Keratinocyte (primary cell): ENCODE measurements at regions not wholly inside any gene's neighbourhood (a gene's known extent, or its start where the extent isn't known, plus 50 kb on each side); places are given as distances from the start of the nearest gene placed in this dataset.

Source experiments
- DNase-seq: peaks from one replicate; pipeline ENCODE4 v3.0.0-alpha.2; 2011; ENCODE audit warnings: low read depth, missing footprints, low spot score
- FAIRE-seq: peaks from 2 replicates; lab custom pipeline; 2011; peaks lifted over from hg19 to GRCh38; lab: Jason Lieb, UNC
- H2AFZ ChIP-seq: 2 replicates; pipeline ENCODE4 v1.6.0; 2012; ENCODE audit warnings: low read length, control low read depth, inconsistent platforms; ENCODE audit not compliant: control insufficient read depth
- H3K27ac ChIP-seq: 2 replicates; pipeline ENCODE4 v1.5.1; 2011; ENCODE audit warnings: low read length; ENCODE audit not compliant: control insufficient read depth, insufficient read depth
- H3K27me3 ChIP-seq: 3 replicates; pipeline ENCODE4 v1.6.0; 2011; ENCODE audit warnings: low read length; ENCODE audit not compliant: control insufficient read depth, insufficient read depth; ENCODE audit errors: extremely low read depth
- H3K36me3 ChIP-seq, 2 experiments: 2 replicates in 1 of 2; 3 replicates in 1 of 2; pipeline ENCODE4 v1.5.1; 2011; ENCODE audit warnings: low read length in 2 of 2, mild to moderate bottlenecking in 1 of 2; ENCODE audit not compliant: control insufficient read depth in 2 of 2, insufficient read depth in 2 of 2; ENCODE audit errors: extremely low read depth in 1 of 2
- H3K4me1 ChIP-seq: 3 replicates; pipeline ENCODE4 v1.5.1; 2011; ENCODE audit warnings: low read length; ENCODE audit not compliant: control insufficient read depth, insufficient read depth; ENCODE audit errors: extremely low read depth
- H3K4me2 ChIP-seq: 3 replicates; pipeline ENCODE4 v1.6.0; 2011; ENCODE audit warnings: low read depth, low read length; ENCODE audit not compliant: control insufficient read depth, insufficient read depth; ENCODE audit errors: extremely low read depth
- H3K4me3 ChIP-seq, 3 experiments: fragments of 200-600 bp in 1 of 3; sonication (generic) in 1 of 3; 2 replicates in 2 of 3; 3 replicates in 1 of 3; pipeline ENCODE4 v1.5.1; 2011 to 2016; ENCODE audit warnings: low read length in 3 of 3, mild to moderate bottlenecking in 3 of 3, control low read depth in 2 of 3, inconsistent platforms in 1 of 3, low read depth in 1 of 3, mixed read lengths in 1 of 3, mixed run types in 1 of 3, moderate library complexity in 1 of 3; ENCODE audit not compliant: control insufficient read depth in 2 of 3, insufficient read depth in 2 of 3; ENCODE audit errors: extremely low read depth in 1 of 3
- H3K79me2 ChIP-seq: 2 replicates; pipeline ENCODE4 v1.6.0; 2012; ENCODE audit warnings: low read length; ENCODE audit not compliant: control insufficient read depth, insufficient read depth
- H3K9ac ChIP-seq: 3 replicates; pipeline ENCODE4 v1.6.0; 2011; ENCODE audit warnings: low read length; ENCODE audit not compliant: control insufficient read depth, insufficient read depth; ENCODE audit errors: extremely low read depth
- H3K9me1 ChIP-seq: 3 replicates; pipeline ENCODE4 v1.6.0; 2011; ENCODE audit warnings: low read length; ENCODE audit not compliant: control insufficient read depth, insufficient read depth; ENCODE audit errors: extremely low read depth
- H3K9me3 ChIP-seq: 2 replicates; pipeline ENCODE4 v1.5.1; 2012; ENCODE audit warnings: low read depth, low read length; ENCODE audit not compliant: control insufficient read depth
- H4K20me1 ChIP-seq: 3 replicates; pipeline ENCODE4 v1.6.0; 2011; ENCODE audit warnings: low read length; ENCODE audit not compliant: control insufficient read depth, insufficient read depth; ENCODE audit errors: extremely low read depth
- EZH2 ChIP-seq: IDR thresholded peaks from one replicate; pipeline ENCODE4 v1.6.1; 2012; ENCODE audit warnings: inconsistent platforms, mild to moderate bottlenecking, low read length, moderate library complexity
- dilution Hi-C: fragments of 300-500 bp; cut with MboI; formaldehyde crosslinking; loops from one replicate; pipeline ENCODE4 v1.7.0; 2020; ENCODE audit warnings: low sequenced_read_pairs; ENCODE audit not compliant: extremely low pct_ligation_motif_present
- TF ChIP-seq, protein P1 (sequence below), 3 experiments: IDR thresholded peaks in 1 of 3; conservative IDR thresholded peaks in 1 of 3; optimal IDR thresholded peaks in 1 of 3; 2 replicates in 2 of 3; 3 replicates in 1 of 3; pipeline versions ENCODE3 to v1.5.1; 2011; ENCODE audit warnings: low read length in 3 of 3, mild to moderate bottlenecking in 3 of 3, moderate library complexity in 2 of 3, control low read depth in 1 of 3, inconsistent platforms in 1 of 3; ENCODE audit not compliant: insufficient read depth in 2 of 3; ENCODE audit errors: extremely low read depth in 1 of 3

DNA sequence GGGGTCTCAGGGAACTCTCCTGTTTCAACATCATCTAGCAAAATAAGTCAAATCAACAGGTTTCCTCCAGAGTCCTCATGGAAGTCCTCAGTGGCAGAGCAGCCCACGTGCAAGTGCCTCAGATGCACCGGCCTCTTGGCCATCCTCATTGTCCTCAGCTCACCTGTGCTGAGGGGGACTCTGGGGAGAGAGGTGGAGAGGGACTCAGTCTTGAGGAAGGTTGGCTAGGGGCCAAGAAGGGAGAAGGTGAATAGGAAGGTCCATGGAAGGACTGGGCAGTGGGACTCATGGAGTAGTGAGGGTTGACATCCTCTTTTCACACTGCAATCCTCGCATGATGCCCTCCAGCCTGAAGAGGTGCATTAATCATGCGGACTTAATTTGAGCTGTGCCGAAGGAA, 77.9 kb upstream of the DUSP22 start:
- Histone ChIP-seq H3K27ac (no peak overlapping the region), H3K36me3 (no peaks in the 10 kb centered on the region), H3K9me3 (no peaks in the 10 kb centered on the region), H3K4me2 (no peak overlapping the region), H3K9me1 (no peaks in the 10 kb centered on the region), H2AFZ (no peak overlapping the region), H3K9ac (no peak overlapping the region), H3K27me3 (peaks cover 4% of the 10 kb centered on the region), H3K4me3 (no peak overlapping the region), H3K4me1 (peaks cover 16% of the 10 kb centered on the region), H4K20me1 (no peaks in the 10 kb centered on the region), H3K79me2 (no peaks in the 10 kb centered on the region)
- FAIRE-seq (no peak), DNase-seq (no peak)
- dilution Hi-C loops: no loop called here
- TF ChIP-seq, protein P1, sequence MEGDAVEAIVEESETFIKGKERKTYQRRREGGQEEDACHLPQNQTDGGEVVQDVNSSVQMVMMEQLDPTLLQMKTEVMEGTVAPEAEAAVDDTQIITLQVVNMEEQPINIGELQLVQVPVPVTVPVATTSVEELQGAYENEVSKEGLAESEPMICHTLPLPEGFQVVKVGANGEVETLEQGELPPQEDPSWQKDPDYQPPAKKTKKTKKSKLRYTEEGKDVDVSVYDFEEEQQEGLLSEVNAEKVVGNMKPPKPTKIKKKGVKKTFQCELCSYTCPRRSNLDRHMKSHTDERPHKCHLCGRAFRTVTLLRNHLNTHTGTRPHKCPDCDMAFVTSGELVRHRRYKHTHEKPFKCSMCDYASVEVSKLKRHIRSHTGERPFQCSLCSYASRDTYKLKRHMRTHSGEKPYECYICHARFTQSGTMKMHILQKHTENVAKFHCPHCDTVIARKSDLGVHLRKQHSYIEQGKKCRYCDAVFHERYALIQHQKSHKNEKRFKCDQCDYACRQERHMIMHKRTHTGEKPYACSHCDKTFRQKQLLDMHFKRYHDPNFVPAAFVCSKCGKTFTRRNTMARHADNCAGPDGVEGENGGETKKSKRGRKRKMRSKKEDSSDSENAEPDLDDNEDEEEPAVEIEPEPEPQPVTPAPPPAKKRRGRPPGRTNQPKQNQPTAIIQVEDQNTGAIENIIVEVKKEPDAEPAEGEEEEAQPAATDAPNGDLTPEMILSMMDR (optimal IDR thresholded peaks at IDR 0.05 in 1 of 3, IDR thresholded peaks at IDR 0.05 in 1 of 3, conservative IDR thresholded peaks at IDR 0.05 in 1 of 3; ENCODE audit: extremely low read depth in 1 of 3, insufficient read depth in 2 of 3, low read length in 3 of 3): no peak
- no peak for TF ChIP-seq EZH2

DNA sequence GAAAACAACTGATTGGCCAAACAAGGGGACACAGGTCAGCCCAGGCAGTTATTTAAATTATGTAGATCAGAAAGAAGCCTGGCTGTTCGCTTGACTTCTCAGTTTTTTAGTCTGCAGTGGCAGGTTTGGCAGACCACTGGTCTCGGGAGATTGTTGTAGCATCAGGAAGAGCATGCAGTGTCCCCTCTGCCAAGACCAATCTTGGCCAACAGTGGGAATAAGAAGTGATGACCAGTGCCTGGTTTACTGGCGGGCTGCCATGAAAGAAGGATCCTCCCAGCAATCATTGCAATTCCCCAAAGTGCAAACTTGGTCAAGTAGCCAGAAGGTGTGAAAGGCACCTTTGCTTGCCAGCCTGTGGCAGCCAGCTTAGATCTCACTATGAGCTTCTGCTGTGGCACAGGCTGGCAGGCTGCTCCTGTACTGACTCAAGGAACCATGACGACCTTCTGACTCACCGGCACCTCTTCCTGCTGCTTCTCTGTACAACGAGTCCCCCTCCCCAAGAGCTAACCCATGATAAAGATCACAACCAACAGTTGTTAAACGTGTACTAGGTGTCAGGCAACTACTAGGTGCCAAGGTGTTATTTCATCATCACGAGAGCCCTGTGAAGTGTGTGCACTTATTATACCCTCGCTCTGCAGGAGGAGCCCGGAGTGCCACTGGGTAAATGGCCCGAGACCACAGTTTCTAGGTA, 76.8 kb upstream of the DUSP22 start:
- H4K20me1 ChIP-seq: no peaks in the 10 kb centered on the region
- H3K36me3 ChIP-seq: no peaks in the 10 kb centered on the region
- peaks cover 16% of the 10 kb centered on the region for H3K4me1 ChIP-seq
- no peak overlapping the region for H3K4me3 ChIP-seq
- no peaks in the 10 kb centered on the region for H3K9me3 ChIP-seq
- no peak overlapping the region for H2AFZ ChIP-seq
- no peak overlapping the region for H3K9ac ChIP-seq
- no peaks in the 10 kb centered on the region for H3K9me1 ChIP-seq
- dilution Hi-C loops: no loop called here
- H3K27me3 ChIP-seq: no peaks in the 10 kb centered on the region
- FAIRE-seq: peak; percentile 86
- H3K27ac ChIP-seq: peak overlapping the region; percentile 74
- DNase-seq: peak; percentile 91
- TF ChIP-seq, protein P1 (optimal IDR thresholded peaks at IDR 0.05 in 1 of 3, IDR thresholded peaks at IDR 0.05 in 1 of 3, conservative IDR thresholded peaks at IDR 0.05 in 1 of 3; ENCODE audit: extremely low read depth in 1 of 3, insufficient read depth in 2 of 3, low read length in 3 of 3): no peak
- no peak for TF ChIP-seq EZH2
- H3K79me2 ChIP-seq: no peaks in the 10 kb centered on the region
- peak overlapping the region; percentile 46 for H3K4me2 ChIP-seq
